Osteoblast (primary cell): ENCODE measurements at regions not wholly inside any gene's neighbourhood (a gene's known extent, or its start where the extent isn't known, plus 50 kb on each side); places are given as distances from the start of the nearest gene placed in this dataset.

Source experiments
- DNase-seq: peaks from one replicate; pipeline ENCODE4 v3.0.0; 2011; ENCODE audit warnings: low spot score, mixed read lengths; ENCODE audit not compliant: insufficient read length; ENCODE audit errors: missing footprints
- H2AFZ ChIP-seq: 2 replicates; pipeline ENCODE4 v1.6.0; 2011; ENCODE audit warnings: mild to moderate bottlenecking, low read length
- H3K27ac ChIP-seq: 2 replicates; pipeline ENCODE4 v1.5.1; 2011; ENCODE audit warnings: mild to moderate bottlenecking, low read depth, low read length, moderate library complexity
- H3K27me3 ChIP-seq: 2 replicates; pipeline ENCODE4 v1.6.0; 2012; ENCODE audit warnings: mild to moderate bottlenecking, control low read depth, inconsistent platforms, low read length, moderate library complexity; ENCODE audit not compliant: insufficient read depth
- H3K36me3 ChIP-seq: 2 replicates; pipeline ENCODE4 v1.5.1; 2011; ENCODE audit warnings: mild to moderate bottlenecking, low read length, control low read depth, moderate library complexity; ENCODE audit not compliant: insufficient read depth
- H3K4me1 ChIP-seq: 2 replicates; pipeline ENCODE4 v1.5.1; 2011; ENCODE audit warnings: mild to moderate bottlenecking, low read length, control low read depth, moderate library complexity; ENCODE audit not compliant: insufficient read depth
- H3K4me2 ChIP-seq: 2 replicates; pipeline ENCODE4 v1.6.0; 2011; ENCODE audit warnings: mild to moderate bottlenecking, low read length; ENCODE audit not compliant: insufficient read depth
- H3K4me3 ChIP-seq: fragments of 200-600 bp; sonication (generic); 3 replicates; pipeline ENCODE4 v1.5.1; 2012; ENCODE audit warnings: mild to moderate bottlenecking, low read length, inconsistent platforms; ENCODE audit not compliant: insufficient read depth
- H3K79me2 ChIP-seq: 2 replicates; pipeline ENCODE4 v1.6.0; 2012; ENCODE audit warnings: mild to moderate bottlenecking, low read length, control low read depth, inconsistent platforms; ENCODE audit not compliant: insufficient read depth
- H3K9me3 ChIP-seq: 2 replicates; pipeline ENCODE4 v1.5.1; 2011; ENCODE audit warnings: low read depth, low read length, control low read depth
- H4K20me1 ChIP-seq: 2 replicates; pipeline ENCODE4 v1.6.0; 2012; ENCODE audit warnings: mild to moderate bottlenecking, low read length, control low read depth; ENCODE audit not compliant: insufficient read depth
- TF ChIP-seq, protein P1 (sequence below): IDR thresholded peaks from 2 replicates; pipeline ENCODE4 v1.5.1; 2011; ENCODE audit warnings: mild to moderate bottlenecking, low read depth, low read length, moderate library complexity; ENCODE audit errors: extremely low read depth

- DNase-seq: no peak
- H2AFZ ChIP-seq: no peak overlapping the region
- H3K4me1 ChIP-seq: no peaks in the 10 kb centered on the region
- H3K27me3 ChIP-seq: no peaks in the 10 kb centered on the region
- TF ChIP-seq, protein P1, sequence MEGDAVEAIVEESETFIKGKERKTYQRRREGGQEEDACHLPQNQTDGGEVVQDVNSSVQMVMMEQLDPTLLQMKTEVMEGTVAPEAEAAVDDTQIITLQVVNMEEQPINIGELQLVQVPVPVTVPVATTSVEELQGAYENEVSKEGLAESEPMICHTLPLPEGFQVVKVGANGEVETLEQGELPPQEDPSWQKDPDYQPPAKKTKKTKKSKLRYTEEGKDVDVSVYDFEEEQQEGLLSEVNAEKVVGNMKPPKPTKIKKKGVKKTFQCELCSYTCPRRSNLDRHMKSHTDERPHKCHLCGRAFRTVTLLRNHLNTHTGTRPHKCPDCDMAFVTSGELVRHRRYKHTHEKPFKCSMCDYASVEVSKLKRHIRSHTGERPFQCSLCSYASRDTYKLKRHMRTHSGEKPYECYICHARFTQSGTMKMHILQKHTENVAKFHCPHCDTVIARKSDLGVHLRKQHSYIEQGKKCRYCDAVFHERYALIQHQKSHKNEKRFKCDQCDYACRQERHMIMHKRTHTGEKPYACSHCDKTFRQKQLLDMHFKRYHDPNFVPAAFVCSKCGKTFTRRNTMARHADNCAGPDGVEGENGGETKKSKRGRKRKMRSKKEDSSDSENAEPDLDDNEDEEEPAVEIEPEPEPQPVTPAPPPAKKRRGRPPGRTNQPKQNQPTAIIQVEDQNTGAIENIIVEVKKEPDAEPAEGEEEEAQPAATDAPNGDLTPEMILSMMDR: no peak
- H3K36me3 ChIP-seq: no peaks in the 10 kb centered on the region
- no peaks in the 10 kb centered on the region for H3K9me3 ChIP-seq
- no peak overlapping the region for H3K4me3 ChIP-seq
- H4K20me1 ChIP-seq: no peaks in the 10 kb centered on the region
- no peak overlapping the region for H3K4me2 ChIP-seq
- H3K79me2 ChIP-seq: no peaks in the 10 kb centered on the region
- H3K27ac ChIP-seq: no peak overlapping the region
These were observed 774.8 kb downstream of the KCTD16 start for GRCh38 chr5:144945503-144945902.

- Histone ChIP-seq H4K20me1 (no peaks in the 10 kb centered on the region), H3K27ac (no peak overlapping the region), H3K4me2 (no peak overlapping the region), H2AFZ (peak overlapping the region; percentile 28), H3K9me3 (no peaks in the 10 kb centered on the region), H3K27me3 (no peaks in the 10 kb centered on the region), H3K4me3 (no peak overlapping the region), H3K79me2 (no peaks in the 10 kb centered on the region), H3K36me3 (no peaks in the 10 kb centered on the region), H3K4me1 (no peaks in the 10 kb centered on the region)
- DNase-seq: no peak
- TF ChIP-seq, protein P1: no peak
These were observed 774.3 kb downstream of the KCTD16 start for GRCh38 chr5:144944936-144945335.

GRCh38 chr5:144941004-144941403 is 770.3 kb downstream of the KCTD16 start:
- no peaks in the 10 kb centered on the region for H3K9me3 ChIP-seq
- H3K27ac ChIP-seq: no peak overlapping the region
- no peak overlapping the region for H3K4me3 ChIP-seq
- no peaks in the 10 kb centered on the region for H3K27me3 ChIP-seq
- TF ChIP-seq, protein P1: no peak
- no peak for DNase-seq
- no peaks in the 10 kb centered on the region for H3K79me2 ChIP-seq
- H3K36me3 ChIP-seq: no peaks in the 10 kb centered on the region
- H4K20me1 ChIP-seq: no peaks in the 10 kb centered on the region
- H3K4me2 ChIP-seq: no peak overlapping the region
- no peaks in the 10 kb centered on the region for H3K4me1 ChIP-seq
- H2AFZ ChIP-seq: no peak overlapping the region

DNA sequence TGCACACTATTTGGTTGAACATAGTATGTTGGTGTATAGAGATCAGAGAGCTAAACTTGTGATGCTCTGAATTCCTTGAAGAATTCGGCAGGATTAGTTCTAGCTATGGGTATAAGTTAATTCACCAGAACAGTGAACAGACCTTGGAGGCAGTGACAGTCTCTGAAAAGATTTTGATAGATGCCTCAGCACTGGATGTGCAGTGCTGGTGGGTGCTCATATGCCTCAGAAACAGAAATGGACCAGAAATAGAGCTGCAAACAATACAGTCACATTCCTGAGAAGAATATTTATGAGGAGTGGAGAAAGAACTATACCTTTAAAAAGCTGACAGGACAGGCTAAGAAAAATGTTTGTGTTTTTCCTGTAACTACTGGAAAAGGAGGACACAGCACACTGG is 747.7 kb downstream of the KCTD16 start:
- H3K4me2 ChIP-seq: no peak overlapping the region
- H3K4me1 ChIP-seq: no peaks in the 10 kb centered on the region
- H4K20me1 ChIP-seq: no peaks in the 10 kb centered on the region
- no peak overlapping the region for H3K27ac ChIP-seq
- H3K4me3 ChIP-seq: no peak overlapping the region
- H3K9me3 ChIP-seq: no peaks in the 10 kb centered on the region
- no peaks in the 10 kb centered on the region for H3K27me3 ChIP-seq
- no peak for DNase-seq
- H3K79me2 ChIP-seq: no peaks in the 10 kb centered on the region
- H2AFZ ChIP-seq: no peak overlapping the region
- H3K36me3 ChIP-seq: no peaks in the 10 kb centered on the region
- TF ChIP-seq, protein P1: no peak
